ENCODE measurements at regions not wholly inside any gene's neighbourhood (a gene's known extent, or its start where the extent isn't known, plus 50 kb on each side); places are given as distances from the start of the nearest gene placed in this dataset.
"Not testable (repeated sequence)": the region's sequence is repeated elsewhere in the genome, so short reads cannot be mapped to it uniquely, and the experiment has no call there.

DNA sequence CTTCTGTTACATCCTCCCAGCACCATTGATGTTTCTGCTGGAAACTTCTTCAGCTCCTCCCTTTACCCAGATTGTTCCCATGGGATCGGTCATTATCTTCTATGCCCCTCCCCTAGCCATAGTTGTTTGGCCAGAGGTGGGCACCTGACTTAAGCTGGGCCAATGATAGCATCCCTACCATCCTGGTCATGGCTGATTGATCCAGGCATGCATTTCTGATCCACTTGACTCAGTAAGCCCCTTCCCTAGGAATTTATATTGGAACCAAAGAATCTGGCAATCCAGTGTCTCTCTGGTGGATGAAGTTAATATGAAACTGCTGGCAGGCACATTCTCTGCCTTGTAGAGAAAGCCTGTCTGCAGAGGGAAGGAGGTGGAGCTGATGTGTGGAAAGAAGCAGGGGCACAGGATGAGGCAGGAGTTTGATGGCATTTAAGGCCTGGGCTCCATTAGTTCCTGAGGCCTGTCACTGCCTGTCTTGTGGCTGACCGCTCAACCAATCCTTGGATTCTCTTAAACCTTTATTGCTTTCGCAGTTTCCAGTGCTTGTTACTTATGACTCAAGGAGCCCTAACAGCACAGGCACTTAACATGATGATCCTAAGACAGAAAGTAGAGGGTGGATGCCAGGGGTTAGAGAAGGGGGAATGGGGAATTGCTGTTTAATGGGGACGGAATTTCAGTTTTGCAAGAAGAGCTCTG, 152.4 kb downstream of the ABCC12 start:
- no peak for DNase-seq (ENCODE audit: low spot score)

DNA sequence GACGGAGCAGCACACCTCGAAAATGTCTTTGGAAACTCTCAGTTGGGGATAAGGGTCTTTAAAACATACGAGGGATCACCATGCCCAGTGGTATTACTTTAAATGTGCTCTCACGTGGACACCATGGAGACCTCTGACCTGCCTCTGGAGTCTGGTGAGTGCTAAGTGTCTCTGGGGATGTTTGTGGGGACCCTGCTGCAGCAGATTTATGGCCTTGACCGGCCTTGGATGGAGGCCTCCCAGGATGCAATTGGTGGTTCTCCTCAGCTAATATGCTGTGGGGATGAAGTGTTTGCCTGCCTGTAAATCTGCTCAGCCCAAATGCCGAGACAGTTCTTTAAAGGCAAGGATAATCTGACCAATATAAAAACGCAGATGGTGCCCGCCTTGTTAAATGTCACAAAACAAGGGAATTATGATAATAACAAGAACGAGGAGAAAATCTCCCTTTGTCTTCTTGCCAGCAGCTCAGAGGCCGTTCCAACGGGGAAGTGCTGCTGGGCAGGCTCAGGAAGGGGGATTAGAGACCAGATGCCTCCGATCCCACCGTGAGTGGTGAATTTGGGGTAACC, 154.4 kb downstream of the ABCC12 start:
- DNase-seq (ENCODE audit: low spot score) = no peak

GRCh38 chr16:48000622-48001021, 155.2 kb downstream of the ABCC12 start:
- DNase-seq (ENCODE audit: low spot score) = no peak

GRCh38 chr16:47999595-47999994, 156.2 kb downstream of the ABCC12 start:
- DNase-seq (ENCODE audit: low spot score) = no peak

- no peak for DNase-seq (ENCODE audit: low spot score)
These were observed 160.4 kb downstream of the ABCC12 start for GRCh38 chr16:47995354-47995753.

DNA sequence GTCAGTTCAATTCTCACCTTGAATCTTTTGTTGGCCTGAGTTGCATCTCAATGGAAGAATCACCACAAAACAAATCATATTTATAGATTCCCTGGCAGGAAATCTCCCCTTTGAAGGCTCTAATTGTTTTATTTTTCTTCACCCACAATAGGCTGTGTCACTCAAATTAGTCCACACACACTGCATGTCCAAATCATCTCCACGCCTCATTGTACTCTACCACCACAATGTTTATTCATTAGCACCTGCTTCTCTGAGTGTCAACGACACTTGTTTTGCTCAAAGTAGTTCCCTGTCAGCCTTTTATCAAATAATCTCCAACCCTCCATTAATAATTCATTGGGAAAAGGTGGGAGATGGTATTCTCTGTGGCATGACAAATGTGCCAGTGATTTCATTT, 164.3 kb downstream of the ABCC12 start:
- DNase-seq (ENCODE audit: low spot score) = no peak

DNA sequence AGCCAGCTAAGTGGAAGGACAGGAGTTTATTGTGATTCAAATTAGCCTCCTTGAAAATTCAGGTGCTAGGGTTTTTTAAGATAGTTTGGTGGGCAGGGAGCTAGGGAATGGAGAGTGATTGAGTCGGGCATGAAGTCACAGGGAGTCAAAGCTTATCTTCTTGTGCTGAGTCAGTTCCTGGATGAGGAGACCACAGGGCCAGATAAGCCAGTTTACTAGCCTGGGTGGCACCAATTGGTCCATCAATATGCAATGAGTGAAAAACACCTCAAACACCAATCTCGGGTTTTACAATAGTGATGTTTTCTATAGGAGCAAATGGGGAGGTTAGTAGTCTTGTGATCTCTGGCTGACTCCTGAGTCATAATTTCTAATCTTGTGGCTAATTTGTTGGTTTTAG, 165.1 kb downstream of the ABCC12 start:
- no peak for DNase-seq (ENCODE audit: low spot score)

DNA sequence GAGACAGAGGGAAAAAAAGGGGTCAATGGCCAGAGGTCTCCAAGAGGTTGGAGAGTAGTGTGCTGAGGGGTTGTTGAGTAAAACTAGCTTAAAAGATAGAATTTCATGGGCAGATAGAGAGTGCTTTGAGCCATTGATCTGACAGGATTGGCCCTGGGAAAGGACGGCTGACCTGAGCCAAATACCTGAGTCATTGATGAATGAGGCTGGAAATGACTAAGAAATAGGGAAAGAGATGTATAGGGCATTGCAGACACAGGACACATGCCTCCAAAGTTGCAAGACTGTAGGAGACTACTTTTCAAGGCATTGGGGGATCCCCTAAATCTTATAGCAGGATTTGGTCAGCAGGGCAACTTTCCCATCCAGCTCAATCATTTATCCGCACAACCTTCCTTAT, 168.7 kb downstream of the ABCC12 start:
- DNase-seq (ENCODE audit: low spot score) = no peak

- DNase-seq (ENCODE audit: low spot score) = no peak
These were observed 169.8 kb downstream of the ABCC12 start for GRCh38 chr16:47986031-47986430.

GRCh38 chr16:47984669-47985068, 171.1 kb downstream of the ABCC12 start:
- no peak for DNase-seq (ENCODE audit: low spot score)

DNA sequence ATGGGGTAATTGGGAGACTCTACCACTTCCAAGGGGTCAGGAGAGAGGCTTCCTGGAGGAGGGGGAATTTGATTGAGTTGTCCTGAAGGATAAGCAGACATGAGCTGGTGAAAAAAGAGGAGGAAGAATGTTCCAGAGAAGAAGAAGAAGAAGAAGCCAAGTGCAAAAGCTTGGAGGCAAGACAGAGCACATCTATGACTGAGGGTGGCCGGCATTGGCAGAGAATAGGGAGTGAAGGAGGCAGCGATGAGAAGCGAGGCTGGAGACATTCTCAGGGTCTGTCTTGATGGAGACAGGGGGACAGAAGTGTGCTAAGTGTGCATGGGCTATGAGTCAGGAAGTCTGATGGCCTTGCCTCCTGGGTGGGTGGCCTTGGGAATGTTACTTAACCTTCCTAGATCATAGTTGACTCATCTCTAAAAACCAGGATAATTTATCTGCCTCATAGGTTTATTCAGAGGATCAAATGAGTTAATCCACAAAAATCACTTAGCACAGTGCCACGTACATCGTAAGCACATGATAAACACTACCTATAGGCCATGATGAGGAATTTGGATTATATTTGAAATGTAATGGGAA, 171.7 kb downstream of the ABCC12 start:
- DNase-seq (ENCODE audit: low spot score) = no peak

- DNase-seq (ENCODE audit: low spot score) = no peak
These were observed 175.6 kb downstream of the ABCC12 start for GRCh38 chr16:47980212-47980611.

- no peak for DNase-seq (ENCODE audit: low spot score)
These were observed 176.1 kb downstream of the ABCC12 start for GRCh38 chr16:47979616-47980182.

DNA sequence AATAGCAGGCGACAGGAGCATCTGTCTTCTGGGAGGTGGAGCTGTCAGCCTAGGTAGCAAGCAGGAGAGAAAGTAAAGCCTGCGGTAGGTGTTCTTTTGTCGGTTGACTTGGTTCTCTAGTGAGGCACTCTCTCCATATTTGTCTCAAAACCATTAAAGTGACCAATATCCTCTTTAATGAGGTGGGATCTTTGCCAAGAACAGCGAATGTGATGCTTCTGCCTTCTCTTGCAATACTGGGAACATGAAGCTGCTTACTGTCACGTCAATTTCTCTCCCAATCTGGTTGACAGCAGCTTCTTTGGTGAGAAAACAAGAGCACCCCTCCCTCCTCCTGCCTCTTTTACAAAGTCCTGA, 176.7 kb downstream of the ABCC12 start:
- no peak for DNase-seq (ENCODE audit: low spot score)

DNA sequence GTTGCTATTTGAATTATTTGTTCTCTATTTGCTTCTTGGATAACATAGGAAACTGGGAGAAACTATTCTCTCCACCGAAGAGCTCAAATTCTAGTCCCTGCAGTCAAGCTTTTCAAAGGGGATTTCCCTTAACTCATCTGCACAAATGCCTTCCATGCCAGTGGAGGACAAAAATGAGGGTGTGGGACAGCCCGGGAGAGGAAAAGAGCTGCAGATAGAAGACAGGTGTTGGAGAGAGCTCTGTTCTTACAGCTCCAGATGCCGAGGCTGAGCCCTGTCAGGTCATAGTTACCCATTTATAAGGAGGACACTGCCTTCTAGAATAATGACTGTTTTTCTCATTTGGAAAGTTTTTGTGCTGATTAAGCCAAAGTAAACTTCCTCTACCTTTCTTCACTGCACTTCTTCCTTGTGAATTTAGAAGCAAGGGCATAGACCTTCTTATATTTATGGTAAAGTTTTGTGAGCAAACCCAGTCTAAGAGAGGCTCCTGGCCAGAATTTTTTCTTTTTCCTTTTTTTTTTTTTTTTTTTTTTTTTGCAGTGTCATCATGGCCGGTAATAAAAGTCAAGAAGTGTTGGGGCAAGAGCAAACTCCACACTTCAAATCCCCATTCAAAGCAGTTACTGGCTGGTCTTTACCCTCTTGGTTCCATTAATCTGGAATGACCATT, 177.2 kb downstream of the ABCC12 start:
- no peak for DNase-seq (ENCODE audit: low spot score)

DNA sequence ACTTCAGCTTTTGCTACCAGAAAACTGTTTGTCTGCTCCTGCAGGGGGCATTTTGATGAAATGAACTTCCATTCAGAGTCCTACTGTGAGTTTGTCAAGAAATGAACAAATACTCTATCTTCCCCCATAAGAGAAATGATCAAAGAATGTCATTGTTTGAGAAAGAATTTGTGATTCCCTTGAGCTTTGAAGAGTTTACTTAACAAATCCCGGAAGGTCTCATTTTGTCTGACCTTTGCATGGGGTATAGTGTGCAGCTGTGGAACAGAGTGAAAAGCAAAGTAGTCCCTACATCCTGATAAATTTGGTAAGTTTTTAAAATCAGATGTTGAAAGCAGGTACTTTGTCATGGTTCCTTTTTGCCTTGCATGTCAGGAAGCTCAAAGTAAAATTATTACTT, 178.0 kb downstream of the ABCC12 start:
- DNase-seq (ENCODE audit: low spot score) = no peak

DNA sequence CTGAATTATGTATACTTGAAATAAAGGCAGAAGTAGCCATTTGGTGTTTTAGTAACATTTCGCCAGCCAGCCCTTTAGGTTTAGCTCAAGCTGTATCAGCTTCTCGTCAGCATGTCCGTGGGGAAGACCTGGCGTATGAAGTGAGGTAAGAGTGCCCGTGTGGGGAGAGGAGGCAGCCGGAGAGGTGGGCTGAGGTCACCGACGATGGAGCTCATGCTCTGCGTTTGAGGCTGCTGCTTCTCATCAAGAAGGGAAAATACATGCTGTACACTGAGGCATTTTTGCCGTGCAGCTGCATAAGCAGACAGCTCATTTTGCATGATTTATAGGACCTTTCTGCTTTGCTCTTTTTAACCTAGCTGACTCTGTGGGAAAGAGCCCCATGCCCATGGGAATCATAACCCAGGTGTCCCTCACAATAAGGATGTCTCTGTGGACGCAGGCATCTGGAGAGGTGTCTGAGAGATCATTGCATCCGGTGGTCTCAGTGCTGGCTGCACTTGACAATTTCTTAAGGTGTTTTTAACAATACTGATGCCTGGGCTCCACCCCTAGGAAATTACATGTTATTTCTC, 179.1 kb downstream of the ABCC12 start:
- no peak for DNase-seq (ENCODE audit: low spot score)

- DNase-seq (ENCODE audit: low spot score) = not testable (repeated sequence)
These were observed 180.8 kb downstream of the ABCC12 start for GRCh38 chr16:47974971-47975370.

DNA sequence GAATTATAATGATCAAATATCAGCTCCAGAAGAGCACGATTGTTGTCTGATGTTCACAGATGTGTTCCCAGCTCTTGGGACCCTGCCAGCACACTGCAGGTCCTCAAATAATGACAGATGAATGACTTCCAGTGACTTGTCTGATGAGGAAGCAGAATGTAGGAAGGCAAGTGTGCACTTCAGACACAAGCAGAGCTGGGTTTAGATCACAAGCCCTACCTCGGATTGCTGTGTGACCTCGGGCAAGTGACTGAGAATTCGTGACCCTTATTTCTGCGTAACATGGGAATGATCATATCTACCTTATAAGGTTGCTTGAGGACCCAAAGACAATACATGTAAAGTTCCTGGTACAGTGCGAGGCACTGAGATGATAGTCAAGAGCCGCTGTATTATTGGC, 182.2 kb downstream of the ABCC12 start:
- DNase-seq (ENCODE audit: low spot score) = no peak

- DNase-seq (ENCODE audit: low spot score) = no peak
These were observed 183.4 kb downstream of the ABCC12 start for GRCh38 chr16:47972246-47972985.

DNA sequence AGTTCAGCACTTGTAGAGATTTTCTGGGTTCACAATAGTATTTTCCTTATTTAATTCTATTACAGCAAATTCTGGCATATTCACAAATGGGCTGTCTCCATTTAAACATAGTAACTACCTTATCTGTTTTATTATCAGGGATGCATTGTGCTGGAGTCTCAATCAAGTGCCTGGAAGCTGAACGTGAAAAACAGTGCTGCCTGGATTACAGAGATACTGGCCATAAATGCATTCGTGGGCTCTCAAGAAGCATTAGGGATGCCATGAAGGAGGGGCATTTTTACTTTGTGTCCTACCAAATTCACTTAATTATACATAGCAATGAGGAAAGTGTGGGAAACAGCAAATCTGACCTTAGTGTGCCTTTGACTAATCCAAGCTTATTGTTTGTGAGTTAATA, 184.6 kb downstream of the ABCC12 start:
- no peak for DNase-seq (ENCODE audit: low spot score)

Measured in mucosa of gallbladder (tissue), 1 donor.